Peyer's patch (tissue), 4 donors: ENCODE measurements at regions not wholly inside any gene's neighbourhood (a gene's known extent, or its start where the extent isn't known, plus 50 kb on each side); places are given as distances from the start of the nearest gene placed in this dataset.
"Not testable (repeated sequence)": the region's sequence is repeated elsewhere in the genome, so short reads cannot be mapped to it uniquely, and the experiment has no call there.

Source experiments
- DNase-seq, 3 donors: peaks; one replicate each; pipeline ENCODE4 v3.0.0-alpha.2; 2017 to 2019
- H3K27ac ChIP-seq, 4 donors: fragments of 200-600 bp; sonication (generic); one replicate each; pipeline ENCODE4 v1.5.1; 2016 to 2019
- H3K27me3 ChIP-seq, 2 donors: fragments of 200-600 bp; sonication (generic); one replicate each; pipeline ENCODE4 v1.5.1; 2019
- H3K36me3 ChIP-seq, 3 donors: fragments of 200-600 bp; sonication (generic); one replicate each; pipeline ENCODE4 v1.5.1; 2016 to 2019
- H3K4me1 ChIP-seq, 4 donors: fragments of 200-600 bp; sonication (generic); one replicate each; pipeline ENCODE4 v1.5.1; 2016 to 2019
- H3K4me3 ChIP-seq, 4 donors: fragments of 200-600 bp; sonication (generic); 1 replicate in 3 of 4; 2 replicates in 1 of 4; pipeline ENCODE4 v1.5.1; 2016 to 2019; ENCODE audit warnings: mild to moderate bottlenecking in 1 of 4
- H3K9me3 ChIP-seq, 4 donors: fragments of 200-600 bp; sonication (generic); one replicate each; pipeline ENCODE4 v1.5.1; 2016 to 2019; ENCODE audit warnings: mild to moderate bottlenecking in 1 of 4
- CTCF ChIP-seq, 6 experiments: fragments of 450-650 bp in 4 of 6; fragments of 200-600 bp in 2 of 6; sonication (generic) in 1 of 6; IDR thresholded peaks; one replicate each; pipeline ENCODE4 v1.5.1; 2017 to 2019; ENCODE audit warnings: antibody characterized with exemption in 6 of 6, mild to moderate bottlenecking in 3 of 6, moderate library complexity in 1 of 6
- POLR2A ChIP-seq, 2 donors: fragments of 450-650 bp; IDR thresholded peaks; one replicate each; pipeline ENCODE4 v1.5.1; 2017; ENCODE audit warnings: antibody characterized with exemption in 2 of 2, mild to moderate bottlenecking in 2 of 2, moderate library complexity in 2 of 2

- Histone ChIP-seq H3K4me1 (peaks cover 0 to 15% (median 3%) of the 10 kb centered on the region in 4 donors), H3K4me3 (no peak overlapping the region), H3K36me3 (no peaks in the 10 kb centered on the region), H3K27ac (no peak overlapping the region), H3K9me3 (no peaks in the 10 kb centered on the region), H3K27me3 (no peaks in the 10 kb centered on the region)
- no peak for TF ChIP-seq CTCF (IDR thresholded peaks at IDR 0.05)
- no peak for TF ChIP-seq POLR2A (IDR thresholded peaks at IDR 0.05)
- DNase-seq = no peak
Observed at GRCh38 chr4:78660559-78660958, 109.0 kb downstream of the ANXA3 start.

- no peak overlapping the region for H3K4me3 ChIP-seq
- DNase-seq = no peak
- no peaks in the 10 kb centered on the region for H3K9me3 ChIP-seq
- H3K27me3 ChIP-seq = no peaks in the 10 kb centered on the region
- H3K27ac ChIP-seq = peak overlapping the region in 3 of 4 donors; percentile 26 to 29 (median 26)
- TF ChIP-seq POLR2A (IDR thresholded peaks at IDR 0.05) (no peak), CTCF (IDR thresholded peaks at IDR 0.05) (no peak)
- H3K36me3 ChIP-seq = no peaks in the 10 kb centered on the region
- H3K4me1 ChIP-seq = peaks cover 0 to 15% (median 3%) of the 10 kb centered on the region in 4 donors
Observed at GRCh38 chr4:78661086-78661690, 109.6 kb downstream of the ANXA3 start.

GRCh38 chr4:78661921-78662521, 110.5 kb downstream of the ANXA3 start:
- Histone ChIP-seq H3K36me3 (no peaks in the 10 kb centered on the region), H3K27ac (peak overlapping the region in 3 of 4 donors; percentile 26 to 56 (median 34)), H3K27me3 (no peaks in the 10 kb centered on the region), H3K4me3 (no peak overlapping the region), H3K4me1 (peaks cover 0 to 15% (median 3%) of the 10 kb centered on the region in 4 donors), H3K9me3 (no peaks in the 10 kb centered on the region)
- no peak for TF ChIP-seq POLR2A (IDR thresholded peaks at IDR 0.05)
- no peak for TF ChIP-seq CTCF (IDR thresholded peaks at IDR 0.05)
- no peak for DNase-seq

- peak overlapping the region in 1 of 4 donors; percentile 56 for H3K27ac ChIP-seq
- no peaks in the 10 kb centered on the region for H3K9me3 ChIP-seq
- TF ChIP-seq POLR2A (IDR thresholded peaks at IDR 0.05) = no peak
- TF ChIP-seq CTCF (IDR thresholded peaks at IDR 0.05) = no peak
- no peaks in the 10 kb centered on the region for H3K36me3 ChIP-seq
- H3K27me3 ChIP-seq = no peaks in the 10 kb centered on the region
- H3K4me3 ChIP-seq = no peak overlapping the region
- peaks cover 0 to 15% (median 3%) of the 10 kb centered on the region in 4 donors for H3K4me1 ChIP-seq
- DNase-seq = no peak
Observed at GRCh38 chr4:78662658-78663057, 111.1 kb downstream of the ANXA3 start.

- H3K4me3 ChIP-seq, H3K36me3 ChIP-seq, H3K9me3 ChIP-seq, DNase-seq, H3K27me3 ChIP-seq, H3K27ac ChIP-seq: not testable (repeated sequence)
- peaks cover 0 to 15% (median 3%) of the 10 kb centered on the region in 4 donors for H3K4me1 ChIP-seq
Observed at GRCh38 chr4:78664296-78664695, 111.9 kb upstream of the BMP2K start.

DNA sequence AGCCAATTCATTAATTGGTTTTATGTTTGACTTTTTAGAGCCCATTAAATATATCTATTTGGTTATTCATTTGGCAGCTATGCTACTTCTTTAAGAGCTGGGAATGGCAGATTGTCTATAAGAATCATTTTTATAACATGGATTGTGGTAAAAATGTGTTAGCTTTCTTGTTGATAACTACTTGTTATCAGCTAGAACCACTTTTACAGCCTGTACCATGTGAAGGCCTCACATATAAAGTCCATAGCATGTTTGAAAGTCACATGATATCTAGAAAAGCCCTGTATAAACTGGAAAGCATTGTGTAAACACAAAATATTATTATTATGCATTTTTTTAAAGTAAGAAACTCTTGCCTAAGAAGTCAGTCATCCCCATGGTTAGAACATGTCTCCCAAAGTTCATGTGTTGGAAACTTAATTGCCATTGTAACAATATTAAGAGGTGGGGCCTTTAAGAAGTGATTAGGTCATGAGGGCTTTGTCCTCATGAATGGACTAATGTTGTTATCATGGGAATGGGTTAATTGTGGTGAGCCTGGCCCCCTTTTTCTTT, 110.9 kb upstream of the BMP2K start:
- TF ChIP-seq CTCF (IDR thresholded peaks at IDR 0.05) = no peak
- TF ChIP-seq POLR2A (IDR thresholded peaks at IDR 0.05) = no peak
- no peak for DNase-seq
- H3K27ac ChIP-seq = no peak overlapping the region

More for the DNA sequence above, 110.9 kb upstream of the BMP2K start:
- Histone ChIP-seq H3K27me3 (no peaks in the 10 kb centered on the region), H3K9me3 (no peaks in the 10 kb centered on the region), H3K36me3 (no peaks in the 10 kb centered on the region), H3K4me1 (peaks cover 0 to 15% (median 3%) of the 10 kb centered on the region in 4 donors), H3K4me3 (no peak overlapping the region)
